NCI-H226 (cell line): ENCODE measurements at regions not wholly inside any gene's neighbourhood (a gene's known extent, or its start where the extent isn't known, plus 50 kb on each side); places are given as distances from the start of the nearest gene placed in this dataset.

Experiments
- DNase-seq: peaks from one replicate; pipeline ENCODE4 v3.0.0-alpha.2; 2015

DNA sequence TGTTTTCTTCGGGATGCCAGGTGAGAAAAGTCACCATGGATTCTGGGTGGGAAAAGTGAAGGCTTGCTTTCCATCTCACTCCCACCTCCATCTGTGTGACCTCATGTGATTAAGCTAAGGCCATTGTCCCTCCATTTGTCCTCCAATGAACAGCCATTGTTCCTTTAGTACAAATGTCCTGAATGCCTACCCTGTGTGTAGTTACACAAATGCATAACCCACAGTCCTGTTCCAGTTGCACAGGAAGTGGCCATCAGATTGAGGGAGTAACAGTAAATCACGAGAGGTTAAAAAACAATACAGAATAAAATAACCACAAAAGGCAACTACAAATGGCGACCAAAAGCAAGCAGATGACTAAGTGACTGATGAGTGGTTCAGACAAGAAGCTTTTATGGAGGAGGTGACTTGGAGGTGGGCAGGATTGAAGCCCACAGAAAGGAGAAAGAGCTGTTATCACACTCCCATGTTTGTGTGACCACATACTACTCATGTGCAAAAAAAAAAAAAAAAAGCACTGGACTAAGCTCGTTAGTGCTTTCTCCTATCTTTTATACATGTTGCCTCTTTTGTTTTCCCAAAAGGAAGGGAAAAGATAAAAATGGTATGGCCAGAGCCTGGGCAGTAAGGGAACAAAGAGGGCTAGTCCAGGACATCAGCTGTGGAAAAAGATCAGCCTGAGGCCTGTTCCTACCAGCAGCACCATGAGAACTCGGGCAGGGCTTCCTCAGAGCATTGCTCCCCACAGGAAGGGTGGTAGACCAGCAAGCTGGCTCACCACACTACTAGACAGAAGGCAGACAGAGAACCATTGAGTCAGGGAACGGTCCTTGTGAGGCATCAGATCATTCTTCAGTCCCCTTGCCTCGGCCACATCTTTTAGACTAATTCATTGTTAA is 111.0 kb downstream of the TFAP2A start:
- DNase-seq: no peak

DNA sequence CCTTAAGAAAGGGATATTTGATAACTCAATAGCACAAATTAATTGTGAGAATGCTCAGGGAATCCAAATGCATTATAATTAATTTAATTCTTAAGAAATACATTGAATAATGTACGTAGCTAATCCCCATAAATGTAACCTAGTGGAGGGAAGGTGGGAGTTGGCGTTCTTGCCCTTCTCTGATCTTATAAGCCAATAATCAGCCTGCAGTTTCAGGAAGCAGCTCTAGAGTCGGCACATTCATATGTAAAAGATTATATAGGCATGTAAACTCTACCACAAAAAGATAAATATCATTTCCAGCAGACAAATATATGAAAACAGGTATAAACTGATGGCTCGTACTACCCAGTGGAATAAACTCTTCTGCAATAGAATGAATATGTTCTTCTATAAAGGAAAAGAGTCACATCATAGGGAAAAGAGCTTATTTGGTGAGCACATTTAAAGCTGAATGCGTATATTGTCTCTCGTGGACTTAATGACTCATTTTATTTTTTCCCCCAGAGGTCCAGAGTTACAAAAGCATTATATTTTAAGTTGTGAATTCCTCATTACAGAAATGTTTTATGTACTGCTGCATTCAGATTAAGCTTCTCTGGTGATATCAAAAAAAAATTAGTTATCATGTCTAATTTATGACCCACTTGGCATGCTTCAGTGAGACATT is 112.2 kb downstream of the TFAP2A start:
- DNase-seq: no peak

DNA sequence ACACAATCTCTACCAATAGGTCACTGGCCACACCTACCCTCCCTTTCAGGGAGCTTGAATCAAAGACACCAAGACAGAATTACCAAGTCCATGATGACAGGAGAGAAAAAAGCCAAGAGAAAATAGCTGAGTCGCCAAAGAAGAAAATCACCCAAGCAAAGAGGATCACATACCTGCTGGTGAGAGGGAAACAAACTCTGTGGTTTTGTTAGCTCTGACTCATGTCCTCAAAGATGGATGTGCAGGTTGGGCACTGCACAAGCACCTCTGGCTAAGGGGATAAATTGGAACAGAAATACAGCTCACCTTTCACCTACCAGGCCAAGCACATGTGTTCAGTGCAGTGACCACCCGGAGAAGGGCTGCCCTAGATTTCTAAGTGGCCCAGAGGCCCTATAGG is 114.8 kb downstream of the TFAP2A start:
- peak; percentile 64 for DNase-seq

DNA sequence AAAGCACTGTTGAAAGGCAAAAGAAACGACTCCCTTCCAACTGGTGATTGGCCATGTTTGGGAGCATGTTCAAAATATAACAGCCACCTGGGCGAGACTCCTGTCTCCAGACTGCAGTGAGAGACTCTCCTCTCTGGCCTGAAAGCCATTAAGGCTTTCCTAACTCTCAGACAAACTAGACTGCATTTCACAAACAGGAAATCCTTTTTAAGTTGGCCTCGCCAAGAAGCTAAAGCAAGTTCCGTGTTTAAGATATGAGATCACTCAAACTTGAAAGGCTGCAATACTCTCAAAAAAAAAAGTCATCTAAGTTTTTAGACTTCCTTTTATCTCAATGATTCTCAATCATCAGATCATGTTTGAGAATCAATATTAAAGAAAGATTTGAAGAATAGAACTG is 117.0 kb downstream of the TFAP2A start:
- DNase-seq: peak; percentile 51

DNA sequence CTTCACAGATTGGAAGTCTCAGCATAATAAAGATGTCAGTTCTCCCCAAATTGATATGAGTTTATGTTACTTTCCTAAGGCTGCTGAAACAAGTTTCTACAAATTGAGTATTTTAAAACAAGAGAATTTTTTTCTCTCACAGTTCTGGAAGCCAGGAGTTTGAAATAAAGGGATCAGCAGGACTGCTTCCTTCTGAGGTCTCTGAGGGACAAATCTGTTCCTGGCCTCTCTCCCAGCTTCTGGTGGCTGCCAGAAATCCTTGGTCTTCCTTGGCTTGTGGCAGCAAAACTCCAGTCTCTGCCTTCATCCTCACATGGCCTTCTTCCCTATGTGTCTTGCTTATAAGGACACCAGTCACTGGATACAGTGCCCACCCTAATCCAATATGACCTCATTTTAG is 136.1 kb downstream of the TFAP2A start:
- DNase-seq: no peak

DNA sequence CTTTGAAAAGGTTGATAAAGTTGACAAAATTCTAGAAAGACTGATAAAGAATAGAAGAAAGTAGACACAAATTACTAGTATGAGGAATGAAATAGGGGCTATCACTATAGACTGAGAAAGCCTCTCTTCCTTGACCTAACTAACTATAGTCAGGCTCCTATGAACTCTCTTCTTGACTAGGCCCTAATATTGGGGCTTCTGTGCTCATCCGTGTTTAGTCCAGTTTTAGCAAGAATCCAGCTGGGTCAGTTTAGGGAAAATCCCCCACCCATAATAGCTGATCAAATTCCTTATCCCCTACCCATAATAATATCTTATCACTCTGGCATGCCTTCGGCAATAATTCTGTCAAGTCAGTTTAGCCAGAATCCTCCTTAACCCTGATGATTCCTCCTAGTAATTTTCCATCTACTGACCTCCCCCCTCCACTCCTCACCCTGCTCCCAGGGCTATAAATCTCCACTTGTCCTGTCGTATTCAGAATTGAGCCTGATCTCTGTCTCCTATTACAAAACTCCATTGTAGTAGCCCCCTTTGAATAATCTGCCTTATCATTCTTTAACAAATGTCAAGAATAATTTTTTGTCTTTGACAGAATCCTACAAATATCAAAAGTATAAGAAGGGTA is 138.1 kb downstream of the TFAP2A start:
- DNase-seq: peak; percentile 67

DNA sequence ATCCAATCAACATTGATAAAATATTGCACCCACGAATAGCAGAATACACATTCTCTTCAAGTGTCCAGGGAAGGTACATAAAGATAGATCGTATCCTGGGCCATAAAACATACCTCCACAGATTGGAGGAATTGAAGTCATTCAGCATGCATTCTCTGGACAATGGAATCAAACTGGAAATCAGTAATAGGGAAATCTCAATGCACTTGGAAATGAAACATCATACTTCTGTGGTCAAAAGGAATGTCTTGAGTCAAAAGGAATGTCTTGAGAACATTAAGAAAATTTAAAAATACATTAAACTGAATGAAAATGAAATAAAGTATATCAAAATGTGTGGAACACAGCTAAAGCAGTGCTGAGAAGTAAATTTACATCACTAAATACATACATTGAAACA is 138.8 kb downstream of the TFAP2A start:
- peak; percentile 68 for DNase-seq

DNA sequence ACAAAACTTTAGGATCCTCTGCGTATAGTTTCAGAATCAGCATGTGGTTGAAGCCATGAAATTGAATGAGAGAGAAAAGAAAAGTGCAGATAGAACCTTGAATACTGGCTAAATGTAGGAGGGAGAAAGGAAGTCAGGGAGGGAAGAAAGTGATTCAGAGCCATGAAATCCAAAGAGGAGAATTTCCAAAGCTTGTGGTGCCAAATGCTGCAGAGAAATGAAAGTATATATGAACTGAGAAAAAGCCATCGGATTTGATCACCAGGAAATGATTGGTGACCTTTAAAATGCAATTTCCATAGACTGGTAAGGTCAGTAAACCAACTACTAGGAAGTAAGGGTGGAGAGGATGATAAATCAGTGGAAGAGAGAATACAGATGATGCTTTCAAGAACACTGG is 142.3 kb downstream of the TFAP2A start:
- DNase-seq: peak; percentile 48

DNA sequence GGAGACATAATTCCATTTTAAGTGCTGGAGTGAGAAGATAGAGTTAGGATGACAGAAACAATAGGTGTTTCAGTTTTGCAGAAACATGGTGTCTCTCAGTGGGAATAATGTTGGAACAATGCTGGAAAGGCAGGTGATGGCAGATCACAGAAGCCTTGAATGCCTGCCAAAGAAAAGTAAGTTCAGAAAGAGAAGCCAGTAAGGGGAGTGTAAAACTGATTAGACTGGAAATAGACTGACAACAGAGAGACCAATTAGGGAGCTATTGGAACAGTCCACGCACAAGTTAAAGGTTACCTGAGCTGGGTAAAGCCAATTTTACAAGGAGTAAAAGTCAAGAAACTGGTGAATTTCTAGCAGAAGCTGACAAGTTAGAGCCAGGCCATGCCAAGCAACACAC is 142.9 kb downstream of the TFAP2A start:
- no peak for DNase-seq

DNA sequence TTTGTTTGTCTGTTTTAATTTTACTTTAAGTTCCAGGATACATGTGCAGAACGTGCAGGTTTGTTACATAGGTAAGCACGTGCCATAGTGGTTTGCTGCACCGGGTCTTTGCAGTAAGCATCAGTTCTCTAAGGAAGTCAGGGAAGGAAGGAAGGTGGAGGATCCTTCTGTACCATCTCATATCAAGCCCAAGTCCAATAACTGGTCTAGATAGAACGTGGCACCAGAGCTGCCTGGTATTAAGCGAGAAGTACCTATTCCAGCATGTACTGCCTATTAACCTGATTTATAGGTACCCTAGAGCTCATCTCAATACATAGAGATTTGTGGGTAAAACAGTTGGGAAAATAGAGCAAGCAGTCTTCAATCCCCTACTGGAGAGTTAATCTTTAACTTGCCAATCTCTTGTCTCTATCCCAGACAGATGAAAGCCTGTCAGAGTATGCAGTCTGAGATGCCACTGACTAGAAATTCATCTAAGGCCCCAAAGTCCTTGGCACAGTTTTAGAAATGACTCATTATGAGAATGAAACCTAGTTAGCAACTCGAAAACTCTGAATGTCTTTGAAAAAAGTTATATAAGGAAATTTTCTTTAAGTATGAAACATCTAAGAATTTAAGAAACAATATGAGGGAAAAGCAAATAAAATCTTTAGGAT is 144.9 kb downstream of the TFAP2A start:
- peak; percentile 11 for DNase-seq

DNA sequence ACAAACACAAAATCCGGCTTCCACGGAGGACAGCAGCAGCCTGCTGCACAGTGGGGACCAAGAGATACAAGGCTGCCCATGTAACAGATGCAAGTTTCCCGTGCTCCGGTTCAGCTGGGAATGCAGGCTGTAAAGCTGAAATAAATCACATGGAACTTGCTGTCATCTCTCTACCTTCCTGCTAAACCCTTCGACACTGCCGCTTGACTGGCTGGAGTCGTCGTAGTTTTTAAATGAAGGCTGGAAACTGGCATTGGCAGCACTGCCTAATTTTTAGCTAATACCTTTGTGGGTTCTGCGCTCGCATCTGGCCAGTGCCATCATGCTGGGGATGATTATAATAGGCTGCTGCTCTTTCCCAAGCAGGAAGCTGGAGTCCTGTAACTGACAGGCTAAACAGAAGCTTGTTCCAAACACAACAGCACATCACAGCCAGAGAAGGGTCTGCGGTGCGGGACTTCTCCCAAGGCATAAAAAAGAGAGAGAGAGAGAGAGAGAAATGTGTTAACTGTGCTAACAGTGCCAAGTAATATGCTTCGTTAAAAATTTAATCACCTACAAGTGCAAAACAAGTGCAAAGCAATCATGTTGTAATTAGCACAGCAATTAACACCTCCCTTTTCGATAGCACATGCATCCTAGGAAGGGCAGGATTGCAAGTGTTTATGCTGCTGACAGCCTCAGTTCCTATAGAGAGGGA is 146.1 kb downstream of the TFAP2A start:
- DNase-seq: no peak

DNA sequence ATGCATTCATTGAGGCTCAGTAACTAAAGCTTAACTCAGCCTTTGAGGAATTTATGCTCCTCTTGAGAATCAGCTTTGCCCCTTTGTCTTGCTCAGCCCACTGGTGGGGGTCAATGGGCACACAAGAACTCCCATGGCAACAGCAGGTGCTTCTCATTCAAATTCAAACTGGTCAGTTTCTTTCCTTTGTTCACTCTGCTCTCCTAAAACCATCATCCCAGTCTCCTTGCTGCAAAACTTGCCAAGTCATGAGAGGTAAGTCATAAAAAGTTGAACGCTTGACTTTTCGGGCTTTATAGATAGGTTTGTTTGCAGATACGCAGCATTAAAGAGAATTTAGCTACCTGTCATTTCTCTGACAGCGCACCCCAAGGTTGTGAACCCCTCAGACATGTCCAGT is 146.8 kb downstream of the TFAP2A start:
- DNase-seq: no peak

DNA sequence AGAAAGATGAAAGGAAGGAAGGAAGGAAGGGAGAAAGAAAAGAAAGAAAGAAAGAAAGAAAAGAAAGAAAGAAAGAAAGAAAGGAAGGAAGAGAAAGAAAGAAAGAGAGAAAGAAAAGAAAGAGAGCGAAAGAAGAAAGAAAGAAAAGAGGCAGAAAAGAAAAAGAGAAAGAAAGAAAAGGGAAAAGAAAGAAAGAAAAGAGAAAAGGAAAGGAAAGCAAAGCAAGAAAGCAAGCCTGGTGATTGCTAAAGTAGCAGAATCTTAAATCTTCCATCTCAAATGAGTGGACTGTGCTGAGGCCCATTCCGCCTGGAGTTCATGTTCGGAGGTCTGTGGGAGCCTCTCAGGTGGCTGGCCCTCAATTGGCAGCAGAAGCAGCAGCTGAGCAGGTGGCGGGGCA is 148.4 kb downstream of the TFAP2A start:
- DNase-seq: no peak

DNA sequence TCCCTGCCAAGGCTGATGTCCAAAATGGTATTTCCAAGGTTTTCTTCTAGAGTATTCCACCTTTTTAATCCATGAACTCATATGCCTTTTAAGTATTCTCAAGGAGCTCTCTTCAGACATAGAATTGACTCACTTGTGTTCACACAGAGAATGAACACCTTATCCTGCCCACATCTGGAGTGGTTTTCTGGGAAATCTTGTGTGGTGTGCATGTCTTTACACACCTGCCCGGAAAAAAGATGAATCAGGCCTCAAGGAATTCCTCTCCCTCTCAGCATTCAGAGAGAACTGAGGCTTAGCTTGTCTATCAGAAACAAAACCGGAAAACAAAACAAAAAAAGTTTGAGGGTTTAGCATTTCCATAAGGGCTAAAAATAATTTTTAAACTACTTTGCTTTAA is 148.8 kb downstream of the TFAP2A start:
- peak; percentile 9 for DNase-seq

DNA sequence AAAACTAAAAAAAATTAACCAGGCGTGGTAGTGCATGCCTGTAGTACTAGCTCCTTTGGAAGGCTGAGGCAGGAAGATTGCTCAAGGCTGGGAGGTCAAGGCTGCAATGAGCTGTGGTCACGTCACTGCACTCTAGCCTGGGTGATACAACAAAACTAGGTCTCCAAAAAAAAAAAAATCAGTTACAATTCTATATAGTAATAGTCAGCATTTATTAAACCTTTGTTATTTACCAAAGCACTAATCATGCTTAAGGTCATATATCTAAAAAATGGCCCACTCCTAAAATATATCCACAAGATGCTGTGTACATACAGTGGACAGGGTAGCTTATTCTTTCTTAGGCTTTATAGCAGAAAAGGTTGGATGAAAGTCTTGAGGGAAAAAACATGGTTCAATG is 152.4 kb downstream of the TFAP2A start:
- DNase-seq: no peak

DNA sequence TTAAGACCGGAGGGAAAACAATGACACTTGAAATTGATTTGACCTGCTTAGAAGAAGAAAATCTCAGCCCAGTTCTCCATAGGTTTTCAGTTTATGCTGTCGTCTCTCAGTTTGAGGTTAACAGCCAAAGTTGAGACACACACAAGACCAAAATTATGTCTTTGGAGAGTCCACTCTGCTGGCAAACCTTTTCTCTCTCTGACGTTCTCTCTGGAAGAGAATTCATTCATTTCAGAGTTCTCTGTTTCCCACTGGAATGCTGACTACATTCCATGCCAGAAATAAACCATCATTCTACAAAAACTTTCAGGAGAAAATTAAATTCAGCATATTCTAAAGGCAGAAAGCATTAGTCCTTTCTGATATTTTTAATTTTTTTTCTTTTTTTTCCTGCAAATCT is 155.2 kb downstream of the TFAP2A start:
- no peak for DNase-seq

DNA sequence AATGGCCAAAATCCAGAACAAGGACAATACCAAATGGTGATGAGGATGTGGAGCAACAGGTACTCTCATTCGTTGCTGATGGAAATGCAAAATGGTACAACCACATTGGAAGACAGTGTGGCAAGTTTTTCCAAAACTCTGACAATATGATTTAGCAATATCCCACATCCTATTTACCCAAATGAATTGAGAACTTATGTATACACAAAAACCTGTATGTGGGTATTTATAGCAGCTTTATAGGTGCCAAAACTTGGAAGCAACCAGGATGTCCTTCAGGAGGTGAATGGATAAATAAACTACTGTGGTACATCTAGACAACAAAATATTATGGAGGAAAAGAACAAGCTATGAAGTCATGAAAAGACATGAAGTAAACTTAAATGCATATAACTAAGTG is 156.5 kb downstream of the TFAP2A start:
- no peak for DNase-seq

DNA sequence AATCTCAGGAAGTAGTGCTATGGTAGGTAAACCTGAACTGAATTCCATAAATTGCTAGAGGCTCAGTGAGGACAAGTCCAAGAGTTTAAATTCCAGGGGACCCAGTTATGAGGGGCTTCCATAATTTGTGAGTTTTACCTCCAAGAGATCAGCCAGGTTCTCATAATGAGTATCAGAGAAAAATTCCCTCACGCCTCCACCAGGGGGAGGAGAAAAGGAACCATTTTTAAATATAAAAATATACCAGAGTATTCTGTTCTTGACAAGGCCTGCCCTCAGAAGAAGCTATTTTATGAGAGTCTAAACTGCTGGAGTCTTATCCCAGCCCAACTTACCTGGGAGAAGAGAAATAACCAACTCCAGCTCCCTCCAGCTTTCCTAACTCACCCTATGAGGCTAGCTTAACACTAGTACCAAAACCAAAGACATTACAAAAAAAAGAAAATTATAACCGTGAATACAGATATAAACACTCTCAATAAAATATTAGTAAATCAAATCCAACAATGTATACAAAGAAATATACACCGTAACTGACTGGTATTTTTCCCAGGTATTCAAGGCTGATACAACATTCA is 158.7 kb downstream of the TFAP2A start:
- DNase-seq: no peak

DNA sequence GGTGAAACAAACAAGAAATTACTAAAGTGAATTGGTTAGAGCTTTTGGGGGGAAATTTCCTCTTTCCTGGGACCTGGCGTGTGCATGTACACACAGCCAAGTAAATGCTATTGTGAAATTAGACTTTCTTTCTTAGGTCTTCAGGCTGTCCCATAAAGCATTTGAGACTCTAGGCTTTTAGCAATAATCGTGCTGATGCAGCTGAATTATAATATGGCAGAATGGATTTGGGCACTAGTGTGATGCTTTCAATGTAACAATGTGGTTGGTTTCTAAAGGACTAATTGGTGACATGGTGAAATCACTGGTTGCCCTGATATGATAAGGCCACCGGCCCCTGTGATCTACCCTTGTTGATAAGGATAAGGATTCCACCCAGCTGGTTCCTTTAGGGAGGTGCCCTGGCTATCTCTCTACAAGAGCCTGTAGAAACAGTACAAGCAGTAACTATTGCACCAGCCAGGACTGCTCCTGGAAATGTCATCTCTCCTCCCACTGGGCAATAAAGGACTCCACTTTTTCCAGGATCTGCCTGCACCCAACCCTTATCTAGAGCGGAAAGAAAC is 164.1 kb downstream of the TFAP2A start:
- DNase-seq: no peak

DNA sequence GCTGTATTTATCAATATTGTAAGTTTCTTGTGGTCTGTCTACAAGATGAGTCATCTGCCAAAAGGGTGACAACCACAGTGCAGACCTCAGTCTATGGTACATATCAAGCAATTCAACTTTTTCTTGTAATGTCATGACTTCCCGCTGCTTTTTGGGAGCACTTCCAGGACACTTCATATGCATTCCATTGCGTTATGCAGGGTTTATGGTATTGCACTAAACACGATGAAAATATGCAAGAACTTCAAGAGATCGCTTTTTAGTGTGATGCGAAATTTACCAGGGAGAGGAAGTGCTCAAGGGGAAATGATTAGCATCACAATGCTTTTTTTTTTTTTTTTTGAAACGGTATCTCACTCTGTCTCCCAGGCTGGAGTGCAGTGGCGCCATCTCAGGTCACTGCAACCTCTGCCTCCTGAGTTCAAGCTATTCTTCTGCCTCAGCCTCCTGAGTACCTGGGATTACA is 166.5 kb downstream of the TFAP2A start:
- peak; percentile 38 for DNase-seq

DNA sequence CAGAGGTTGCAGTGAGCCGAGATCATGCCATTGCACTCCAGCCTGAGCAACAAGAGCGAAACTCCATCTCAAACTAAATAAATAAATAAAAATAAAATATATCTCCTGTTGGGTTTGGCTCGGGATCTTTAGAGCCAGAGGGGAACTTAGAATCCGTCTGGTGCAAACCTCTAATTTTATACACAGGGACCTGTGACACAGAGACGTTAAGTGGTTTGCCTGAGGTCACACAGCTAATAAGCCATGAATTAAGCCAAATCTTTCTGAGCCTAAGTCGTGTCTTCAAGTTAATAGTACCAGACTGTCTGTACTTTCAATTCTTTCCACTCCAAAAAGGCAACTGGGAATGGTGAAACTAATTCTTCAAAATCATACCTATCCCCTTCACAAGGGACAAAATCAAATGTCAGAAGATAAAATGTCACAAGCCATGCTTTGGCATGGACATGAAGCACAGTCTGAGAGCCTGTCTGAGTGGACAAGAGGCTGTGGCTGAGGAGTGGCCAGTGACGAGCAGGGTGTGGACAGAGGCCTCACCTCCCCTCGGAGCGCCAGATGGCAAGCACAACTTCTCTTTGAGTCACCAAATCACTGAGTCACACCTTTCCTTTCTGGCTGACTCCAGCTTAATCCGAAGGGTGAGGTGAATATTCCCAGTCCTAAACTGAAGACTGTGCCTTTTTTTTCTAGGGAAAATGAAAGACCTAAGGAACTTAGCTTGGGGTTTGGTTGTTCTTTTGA is 177.4 kb downstream of the TFAP2A start:
- peak; percentile 82 for DNase-seq
